B cell (primary cell): ENCODE measurements at regions not wholly inside any gene's neighbourhood (a gene's known extent, or its start where the extent isn't known, plus 50 kb on each side); places are given as distances from the start of the nearest gene placed in this dataset.
"Not testable (repeated sequence)": the region's sequence is repeated elsewhere in the genome, so short reads cannot be mapped to it uniquely, and the experiment has no call there.

ENCODE experiments used
- ATAC-seq: fragments of 200-7000 bp; cut with Tn5 transposase; one replicate; pipeline ENCODE4 v1.10.0; 2021; ENCODE audit warnings: low read depth, mild to moderate bottlenecking, moderate number of reproducible peaks, moderate library complexity
- CTCF ChIA-PET: fragments of 350-600 bp; sonication (Branson Sonifier 250); formaldehyde crosslinking; loops from one replicate; lab custom pipeline; 2021; ENCODE audit warnings: antibody characterized with exemption, inconsistent platforms; lab: Charles Lee
- POLR2A ChIA-PET: fragments of 350-600 bp; sonication (Branson Sonifier 250); formaldehyde crosslinking; loops from one replicate; lab custom pipeline; 2021; ENCODE audit warnings: antibody characterized with exemption; lab: Charles Lee
- DNase-seq: peaks from one replicate; pipeline ENCODE4 v3.0.0; 2013
- H2AFZ ChIP-seq: 2 replicates; pipeline ENCODE4 v1.6.1; 2012; ENCODE audit warnings: mild to moderate bottlenecking, low read depth, low read length; ENCODE audit not compliant: insufficient read depth, poor library complexity, severe bottlenecking
- H3K27ac ChIP-seq, 2 donors: 1 replicate in 1 of 2; 2 replicates in 1 of 2; pipeline ENCODE4 v1.5.1; 2012 to 2013; ENCODE audit warnings: low read length in 2 of 2, mild to moderate bottlenecking in 2 of 2, moderate library complexity in 1 of 2
- H3K27me3 ChIP-seq, 4 experiments: fragments of 200-600 bp in 1 of 4; sonication (generic) in 1 of 4; replicated peaks in 1 of 4; 1 replicate in 2 of 4; 2 replicates in 2 of 4; pipeline versions ENCODE4 v1.6.1 to v1.7.0; 2013 to 2016; ENCODE audit warnings: low read length in 3 of 4, mild to moderate bottlenecking in 2 of 4, mixed read lengths in 1 of 4, moderate library complexity in 1 of 4; ENCODE audit not compliant: insufficient read depth in 4 of 4, control insufficient read depth in 3 of 4; ENCODE audit errors: control extremely low read depth in 1 of 4
- H3K36me3 ChIP-seq, 2 experiments: replicated peaks in 1 of 2; 1 replicate in 1 of 2; 2 replicates in 1 of 2; pipeline versions ENCODE4 v1.6.1 to v1.7.1; 2013; ENCODE audit warnings: low read length in 1 of 2; ENCODE audit not compliant: insufficient read depth in 2 of 2, control insufficient read depth in 1 of 2; ENCODE audit errors: control extremely low read depth in 1 of 2, extremely low read depth in 1 of 2
- H3K4me1 ChIP-seq, 2 donors: fragments of 200-600 bp in 1 of 2; sonication (generic) in 1 of 2; 1 replicate in 1 of 2; 2 replicates in 1 of 2; pipeline versions ENCODE4 v1.5.1 to v1.6.1; 2013 to 2017; ENCODE audit warnings: low read length in 2 of 2; ENCODE audit not compliant: control insufficient read depth in 2 of 2, insufficient read depth in 2 of 2
- H3K4me2 ChIP-seq: replicated peaks from 2 replicates; pipeline ENCODE3; 2012; ENCODE audit warnings: mild to moderate bottlenecking, low read depth, low read length; ENCODE audit not compliant: poor library complexity, severe bottlenecking
- H3K4me3 ChIP-seq, 5 experiments: fragments of 200-600 bp in 1 of 5; sonication (generic) in 1 of 5; 1 replicate in 3 of 5; 2 replicates in 2 of 5; pipeline versions ENCODE4 v1.5.1 to v1.7.0; 2011 to 2016; ENCODE audit warnings: low read length in 4 of 5, mild to moderate bottlenecking in 4 of 5, low read depth in 2 of 5, control low read depth in 1 of 5, moderate library complexity in 1 of 5; ENCODE audit not compliant: insufficient read depth in 1 of 5; ENCODE audit errors: control extremely low read depth in 1 of 5, extremely low read depth in 1 of 5
- H3K79me2 ChIP-seq: fragments of 200-600 bp; sonication (generic); one replicate; pipeline ENCODE4 v1.6.0; 2016; ENCODE audit warnings: low read length; ENCODE audit not compliant: control insufficient read depth, insufficient read depth
- H3K9ac ChIP-seq: fragments of 200-600 bp; sonication (generic); 2 replicates; pipeline ENCODE4 v1.6.1; 2017; ENCODE audit warnings: mild to moderate bottlenecking, low read length, moderate library complexity
- H3K9me3 ChIP-seq, 3 donors: one replicate each; pipeline versions ENCODE4 v1.6.1 to v1.7.1; 2013; ENCODE audit warnings: low read length in 2 of 3; ENCODE audit not compliant: control insufficient read depth in 2 of 3, insufficient read depth in 1 of 3; ENCODE audit errors: control extremely low read depth in 1 of 3
- H4K20me1 ChIP-seq: 2 replicates; pipeline ENCODE4 v1.6.0; 2012; ENCODE audit warnings: mild to moderate bottlenecking, low read length; ENCODE audit not compliant: insufficient read depth, control insufficient read depth, poor library complexity, severe bottlenecking
- H3K27ac Mint-ChIP-seq: one replicate; pipeline ENCODE4 v1.8.0; 2021; ENCODE audit warnings: mixed read lengths
- H3K27me3 Mint-ChIP-seq: one replicate; pipeline ENCODE4 v1.8.0; 2021; ENCODE audit warnings: mixed read lengths
- H3K4me1 Mint-ChIP-seq: one replicate; pipeline ENCODE4 v1.8.0; 2021; ENCODE audit warnings: mixed read lengths
- H3K4me3 Mint-ChIP-seq: one replicate; pipeline ENCODE4 v1.8.0; 2021; ENCODE audit warnings: mixed read lengths
- H3K9me3 Mint-ChIP-seq: one replicate; pipeline ENCODE4 v1.8.0; 2022; ENCODE audit warnings: mixed read lengths; ENCODE audit not compliant: insufficient read depth
- CTCF ChIP-seq: fragments of 200-600 bp; IDR thresholded peaks from one replicate; pipeline ENCODE4 v1.8.0; 2022; ENCODE audit warnings: antibody characterized with exemption, mild to moderate bottlenecking
- EZH2 ChIP-seq: IDR thresholded peaks from 2 replicates; pipeline ENCODE4 v1.6.1; 2012; ENCODE audit warnings: borderline replicate concordance, low read depth, mild to moderate bottlenecking, moderate library complexity, low read length; ENCODE audit not compliant: insufficient read depth, poor library complexity, severe bottlenecking
- WGBS: methylation state at CpG from one replicate; pipeline ENCODE4 v1.1.5; 2013; ENCODE audit warnings: missing lambda C conversion rate; ENCODE audit not compliant: insufficient coverage; 5-methylcytosine and 5-hydroxymethylcytosine counted together
- intact Hi-C: fragments of 100-400 bp; cut with micrococcal nuclease; formaldehyde crosslinking; loops from one replicate; pipeline ENCODE4 v1.10.0; 2022

GRCh38 chr6:27796736-27797481 lies 115.3 kb downstream of the OR2B2 start:
- intact Hi-C loops: loop anchor here (1.0 kb wide), 4 partner anchors 10 to 635 kb away; a partner anchor contains a TSS
- POLR2A ChIA-PET: interaction anchor here (0.6 to 1.0 kb wide), 3 partner anchors 41 to 71 kb away, joined by 3 to 12 read pairs (median 3); a partner anchor contains a TSS
- H3K36me3 ChIP-seq, H3K4me2 ChIP-seq, H3K4me3 Mint-ChIP-seq, H3K9ac ChIP-seq, H3K9me3 Mint-ChIP-seq, H3K27me3 ChIP-seq, H3K9me3 ChIP-seq, ATAC-seq, H3K27me3 Mint-ChIP-seq, H4K20me1 ChIP-seq, H3K4me3 ChIP-seq, DNase-seq, H2AFZ ChIP-seq, H3K27ac ChIP-seq, H3K79me2 ChIP-seq, H3K27ac Mint-ChIP-seq: not testable (repeated sequence)
- peaks cover 11 to 19% of the 10 kb centered on the region in 2 donors for H3K4me1 ChIP-seq
- H3K4me1 Mint-ChIP-seq: peaks cover 14% of the 10 kb centered on the region
- WGBS: no CpG with 5 or more reads among the region's 8 CpGs
- CTCF ChIA-PET: interaction anchor here (0.9 to 5.5 kb wide), 19 partner anchors 10 to 670 kb away, joined by 3 to 64 read pairs (median 6); partner anchors contain the start of genes POM121L2 and ZSCAN26

GRCh38 chr6:27795697-27796494 lies 116.3 kb downstream of the OR2B2 start:
- H3K4me1 Mint-ChIP-seq: peaks cover 22% of the 10 kb centered on the region

More at GRCh38 chr6:27795697-27796494, 116.3 kb downstream of the OR2B2 start:
- Mint-ChIP-seq H3K27ac (peak overlapping the region; percentile 17), H3K4me3 (no peak overlapping the region), H3K9me3 (no peaks in the 10 kb centered on the region), H3K27me3 (peaks cover 12% of the 10 kb centered on the region)
- Histone ChIP-seq H3K9me3 (peaks cover 0 to 5% (median 0%) of the 10 kb centered on the region in 3 donors), H3K9ac (no peak overlapping the region), H3K36me3 (no peaks in the 10 kb centered on the region), H3K27ac (no peak overlapping the region), H3K27me3 (peaks cover 0 to 10% (median 5%) of the 10 kb centered on the region in 4 experiments), H3K4me1 (peaks cover 19 to 25% of the 10 kb centered on the region in 2 donors), H3K4me2 (no peak overlapping the region), H4K20me1 (no peaks in the 10 kb centered on the region), H2AFZ (no peak overlapping the region), H3K79me2 (no peaks in the 10 kb centered on the region), H3K4me3 (no peak overlapping the region)
- no CpG with 5 or more reads among the region's 5 CpGs for WGBS
- peak; percentile 84 for TF ChIP-seq CTCF
- no peak for TF ChIP-seq EZH2
- ATAC-seq (peak; percentile 59), DNase-seq (peak; percentile 89)
- intact Hi-C loops: loop anchor here (1.0 kb wide), 4 partner anchors 11 to 634 kb away; a partner anchor contains a TSS
- ChIA-PET POLR2A (interaction anchor here (0.6 to 1.2 kb wide), 5 partner anchors 99 to 1195 kb away, joined by 3 to 4 read pairs (median 3); no protein-coding TSS in a partner anchor), CTCF (interaction anchor here (0.7 to 5.5 kb wide), 27 partner anchors 9 to 1234 kb away, joined by 3 to 64 read pairs (median 6); partner anchors contain the start of gene POM121L2)
